ENCODE measurements at regions not wholly inside any gene's neighbourhood (a gene's known extent, or its start where the extent isn't known, plus 50 kb on each side); places are given as distances from the start of the nearest gene placed in this dataset.

GRCh38 chr18:30280186-30280585 lies 762.4 kb downstream of the DSC3 start:
- Histone ChIP-seq H3K27ac (ENCODE audit: low read depth, low read length) (no peak overlapping the region), H3K4me1 (ENCODE audit: control insufficient read depth, low read length) (no peaks in the 10 kb centered on the region), H3K36me3 (ENCODE audit: control insufficient read depth, low read length) (no peaks in the 10 kb centered on the region), H3K27me3 (ENCODE audit: control insufficient read depth, low read length) (no peaks in the 10 kb centered on the region), H3K79me2 (ENCODE audit: control insufficient read depth, low read length) (no peaks in the 10 kb centered on the region), H3K4me2 (ENCODE audit: low read length) (no peak overlapping the region), H3F3A (ENCODE audit: control insufficient read depth, insufficient read depth) (no peaks in the 10 kb centered on the region), H3K4me3 (ENCODE audit: low read length) (no peak overlapping the region), H4K20me1 (ENCODE audit: control insufficient read depth, insufficient read depth, low read depth, low read length) (no peaks in the 10 kb centered on the region), H3K9me2 (replicated peaks; ENCODE audit: control insufficient read depth, low read length) (no peaks in the 10 kb centered on the region), H3K9me3 (ENCODE audit: control insufficient read depth, insufficient read depth, low read length) (no peaks in the 10 kb centered on the region)
- TF ChIP-seq EZH2phosphoT487 (IDR thresholded peaks at IDR 0.05; ENCODE audit: borderline replicate concordance, low read length) (no peak), CTCF (IDR thresholded peaks at IDR 0.05; ENCODE audit: low read depth, low read length, poor library complexity, severe bottlenecking) (no peak)

DNA sequence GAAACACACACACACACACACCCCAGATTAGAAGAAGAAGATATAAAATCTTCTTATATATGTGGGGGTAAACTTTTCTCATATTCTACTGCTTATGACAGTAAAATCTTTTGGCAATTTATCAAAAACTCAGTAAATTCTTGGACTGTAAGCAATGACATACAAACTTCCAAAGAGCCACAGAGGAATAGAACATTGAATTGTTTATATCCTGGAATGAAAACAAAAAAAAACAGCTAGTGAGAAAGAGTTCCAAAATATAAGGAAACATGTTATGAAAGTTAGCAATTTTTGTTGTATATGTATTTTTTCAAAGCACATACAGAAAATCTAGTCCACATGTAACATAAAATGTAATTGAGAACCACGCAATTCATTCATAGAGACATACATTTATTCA lies 764.9 kb downstream of the DSC3 start:
- TF ChIP-seq CTCF (IDR thresholded peaks at IDR 0.05; ENCODE audit: low read depth, low read length, poor library complexity, severe bottlenecking), result no peak
- Histone ChIP-seq H3K27me3 (ENCODE audit: control insufficient read depth, low read length) (no peaks in the 10 kb centered on the region), H3K4me1 (ENCODE audit: control insufficient read depth, low read length) (no peaks in the 10 kb centered on the region), H3K27ac (ENCODE audit: low read depth, low read length) (no peak overlapping the region), H3K4me2 (ENCODE audit: low read length) (no peak overlapping the region), H4K20me1 (ENCODE audit: control insufficient read depth, insufficient read depth, low read depth, low read length) (no peaks in the 10 kb centered on the region), H3K36me3 (ENCODE audit: control insufficient read depth, low read length) (no peaks in the 10 kb centered on the region), H3K9me2 (replicated peaks; ENCODE audit: control insufficient read depth, low read length) (no peaks in the 10 kb centered on the region), H3K9me3 (ENCODE audit: control insufficient read depth, insufficient read depth, low read length) (no peaks in the 10 kb centered on the region), H3K79me2 (ENCODE audit: control insufficient read depth, low read length) (no peaks in the 10 kb centered on the region), H3K4me3 (ENCODE audit: low read length) (no peak overlapping the region), H3F3A (ENCODE audit: control insufficient read depth, insufficient read depth) (no peaks in the 10 kb centered on the region)

GRCh38 chr18:30271716-30272115 lies 770.8 kb downstream of the DSC3 start:
- no peaks in the 10 kb centered on the region for H3K79me2 ChIP-seq (ENCODE audit: control insufficient read depth, low read length)
- TF ChIP-seq EZH2phosphoT487 (IDR thresholded peaks at IDR 0.05; ENCODE audit: borderline replicate concordance, low read length) (no peak), CTCF (IDR thresholded peaks at IDR 0.05; ENCODE audit: low read depth, low read length, poor library complexity, severe bottlenecking) (no peak)
- H3K27ac ChIP-seq (ENCODE audit: low read depth, low read length), result no peak overlapping the region
- no peaks in the 10 kb centered on the region for H3K36me3 ChIP-seq (ENCODE audit: control insufficient read depth, low read length)
- no peak overlapping the region for H3K4me3 ChIP-seq (ENCODE audit: low read length)
- no peaks in the 10 kb centered on the region for H3K9me2 ChIP-seq (replicated peaks; ENCODE audit: control insufficient read depth, low read length)
- H3K4me2 ChIP-seq (ENCODE audit: low read length), result no peak overlapping the region
- H3F3A ChIP-seq (ENCODE audit: control insufficient read depth, insufficient read depth), result no peaks in the 10 kb centered on the region
- no peaks in the 10 kb centered on the region for H3K9me3 ChIP-seq (ENCODE audit: control insufficient read depth, insufficient read depth, low read length)
- H3K27me3 ChIP-seq (ENCODE audit: control insufficient read depth, low read length), result no peaks in the 10 kb centered on the region
- H3K4me1 ChIP-seq (ENCODE audit: control insufficient read depth, low read length), result no peaks in the 10 kb centered on the region
- no peaks in the 10 kb centered on the region for H4K20me1 ChIP-seq (ENCODE audit: control insufficient read depth, insufficient read depth, low read depth, low read length)

DNA sequence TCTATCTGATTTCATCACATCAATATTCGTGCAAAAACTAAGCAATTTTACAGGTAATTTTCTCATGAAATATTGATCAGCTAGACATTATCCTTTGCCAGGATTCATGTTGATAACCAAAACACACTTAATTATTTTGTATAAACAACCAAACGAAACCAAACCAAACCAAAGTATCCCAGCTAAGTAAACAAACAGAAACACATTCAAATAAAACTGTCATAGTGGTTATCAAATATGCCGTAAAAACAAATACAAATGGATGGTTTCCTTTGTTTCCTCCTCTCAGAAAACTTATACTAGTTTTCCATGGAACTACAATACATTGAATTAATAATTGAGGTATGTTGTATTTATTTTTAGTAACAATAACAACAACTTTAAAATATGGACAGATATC lies 777.4 kb downstream of the DSC3 start:
- no peaks in the 10 kb centered on the region for H3K9me2 ChIP-seq (replicated peaks; ENCODE audit: control insufficient read depth, low read length)
- TF ChIP-seq EZH2phosphoT487 (IDR thresholded peaks at IDR 0.05; ENCODE audit: borderline replicate concordance, low read length), result no peak
- no peak for TF ChIP-seq CTCF (IDR thresholded peaks at IDR 0.05; ENCODE audit: low read depth, low read length, poor library complexity, severe bottlenecking)
- H3K79me2 ChIP-seq (ENCODE audit: control insufficient read depth, low read length), result no peaks in the 10 kb centered on the region
- no peaks in the 10 kb centered on the region for H3K9me3 ChIP-seq (ENCODE audit: control insufficient read depth, insufficient read depth, low read length)
- H3K4me2 ChIP-seq (ENCODE audit: low read length), result no peak overlapping the region
- H3K4me1 ChIP-seq (ENCODE audit: control insufficient read depth, low read length), result no peaks in the 10 kb centered on the region
- no peaks in the 10 kb centered on the region for H3K27me3 ChIP-seq (ENCODE audit: control insufficient read depth, low read length)
- no peaks in the 10 kb centered on the region for H3K36me3 ChIP-seq (ENCODE audit: control insufficient read depth, low read length)
- H4K20me1 ChIP-seq (ENCODE audit: control insufficient read depth, insufficient read depth, low read depth, low read length), result no peaks in the 10 kb centered on the region
- H3K4me3 ChIP-seq (ENCODE audit: low read length), result no peak overlapping the region
- no peak overlapping the region for H3K27ac ChIP-seq (ENCODE audit: low read depth, low read length)
- no peaks in the 10 kb centered on the region for H3F3A ChIP-seq (ENCODE audit: control insufficient read depth, insufficient read depth)

Data from DOHH2 (cell line).